ENCODE measurements at regions not wholly inside any gene's neighbourhood (a gene's known extent, or its start where the extent isn't known, plus 50 kb on each side); places are given as distances from the start of the nearest gene placed in this dataset.

DNA sequence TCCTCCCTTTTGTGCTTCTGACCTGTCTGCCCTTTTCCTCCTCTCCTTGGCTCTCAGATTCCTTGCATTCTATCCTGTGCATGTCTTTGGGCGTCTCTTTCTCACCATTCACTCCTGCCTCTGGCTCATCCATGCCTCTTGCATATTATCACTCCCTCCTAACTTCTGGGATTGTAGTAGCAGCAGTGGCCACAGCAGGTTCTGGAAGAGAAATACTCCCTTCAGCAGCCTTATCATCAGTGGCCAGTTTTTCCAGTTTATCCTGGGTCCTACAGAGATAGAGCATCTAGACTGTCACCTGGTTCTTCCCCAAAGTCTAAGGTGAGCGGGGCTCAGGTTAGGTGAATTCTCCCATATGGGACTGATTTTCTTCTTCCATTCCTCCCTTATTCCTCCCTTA, 354.0 kb upstream of the CCL2 start:
- TF ChIP-seq, protein P1, sequence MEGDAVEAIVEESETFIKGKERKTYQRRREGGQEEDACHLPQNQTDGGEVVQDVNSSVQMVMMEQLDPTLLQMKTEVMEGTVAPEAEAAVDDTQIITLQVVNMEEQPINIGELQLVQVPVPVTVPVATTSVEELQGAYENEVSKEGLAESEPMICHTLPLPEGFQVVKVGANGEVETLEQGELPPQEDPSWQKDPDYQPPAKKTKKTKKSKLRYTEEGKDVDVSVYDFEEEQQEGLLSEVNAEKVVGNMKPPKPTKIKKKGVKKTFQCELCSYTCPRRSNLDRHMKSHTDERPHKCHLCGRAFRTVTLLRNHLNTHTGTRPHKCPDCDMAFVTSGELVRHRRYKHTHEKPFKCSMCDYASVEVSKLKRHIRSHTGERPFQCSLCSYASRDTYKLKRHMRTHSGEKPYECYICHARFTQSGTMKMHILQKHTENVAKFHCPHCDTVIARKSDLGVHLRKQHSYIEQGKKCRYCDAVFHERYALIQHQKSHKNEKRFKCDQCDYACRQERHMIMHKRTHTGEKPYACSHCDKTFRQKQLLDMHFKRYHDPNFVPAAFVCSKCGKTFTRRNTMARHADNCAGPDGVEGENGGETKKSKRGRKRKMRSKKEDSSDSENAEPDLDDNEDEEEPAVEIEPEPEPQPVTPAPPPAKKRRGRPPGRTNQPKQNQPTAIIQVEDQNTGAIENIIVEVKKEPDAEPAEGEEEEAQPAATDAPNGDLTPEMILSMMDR (IDR thresholded peaks at IDR 0.05): no peak
- no peak for TF ChIP-seq EZH2 (IDR thresholded peaks at IDR 0.05; ENCODE audit: borderline replicate concordance, insufficient read depth, low read depth, low read length, poor library complexity, severe bottlenecking)
